Astrocyte (in vitro differentiated cells and primary cell): ENCODE measurements at regions not wholly inside any gene's neighbourhood (a gene's known extent, or its start where the extent isn't known, plus 50 kb on each side); places are given as distances from the start of the nearest gene placed in this dataset.

Experiments used
- CTCF ChIP-seq: IDR thresholded peaks from 2 replicates; pipeline ENCODE4 v1.5.1; 2011; ENCODE audit warnings: low read depth, mild to moderate bottlenecking, inconsistent platforms, low read length, moderate library complexity; ENCODE audit not compliant: insufficient read depth
- EZH2 ChIP-seq: IDR thresholded peaks from 2 replicates; pipeline ENCODE4 v1.6.1; 2012; ENCODE audit warnings: mild to moderate bottlenecking, low read length, inconsistent platforms; ENCODE audit not compliant: insufficient read depth

- TF ChIP-seq CTCF, result no peak
- no peak for TF ChIP-seq EZH2
Observed at GRCh38 chr5:19044931-19045695, 942.9 kb downstream of the CDH18 start.
